Panc1 (cell line): ENCODE measurements at regions not wholly inside any gene's neighbourhood (a gene's known extent, or its start where the extent isn't known, plus 50 kb on each side); places are given as distances from the start of the nearest gene placed in this dataset.

Experiments
- POLR2AphosphoS5 ChIP-seq: IDR thresholded peaks from 2 replicates; pipeline ENCODE4 v1.6.1; 2012; ENCODE audit warnings: mild to moderate bottlenecking, low read depth, low read length, moderate library complexity
- SIN3A ChIP-seq: IDR thresholded peaks from 2 replicates; pipeline ENCODE4 v1.6.1; 2012; ENCODE audit warnings: low read depth, mild to moderate bottlenecking, low read length, moderate library complexity, borderline replicate concordance; ENCODE audit not compliant: insufficient read depth
- TF ChIP-seq, protein P1 (sequence below): fragments of 450-650 bp; IDR thresholded peaks from 2 replicates; pipeline ENCODE4 v1.5.1; 2017; ENCODE audit warnings: mild to moderate bottlenecking

DNA sequence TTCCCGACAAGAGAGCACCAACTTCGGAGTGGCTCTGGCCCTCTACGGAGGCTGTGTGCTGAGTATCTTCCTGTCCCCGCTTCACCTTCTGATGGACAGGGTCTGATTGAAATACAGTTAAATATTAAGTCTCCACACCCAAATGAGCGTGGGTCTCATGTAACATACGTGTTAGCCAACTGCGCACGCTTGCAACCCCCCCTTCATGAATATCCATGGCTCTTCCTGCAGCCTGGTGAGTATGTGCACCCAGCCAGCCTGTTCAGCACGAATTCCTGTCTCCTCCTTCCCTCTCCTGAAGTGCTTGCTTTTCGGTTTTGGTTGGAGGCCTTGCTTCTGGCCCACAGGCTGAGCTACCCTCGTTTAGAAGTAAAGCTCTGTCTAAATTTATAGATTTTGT lies 102.9 kb upstream of the FRMD1 start:
- TF ChIP-seq, protein P1, sequence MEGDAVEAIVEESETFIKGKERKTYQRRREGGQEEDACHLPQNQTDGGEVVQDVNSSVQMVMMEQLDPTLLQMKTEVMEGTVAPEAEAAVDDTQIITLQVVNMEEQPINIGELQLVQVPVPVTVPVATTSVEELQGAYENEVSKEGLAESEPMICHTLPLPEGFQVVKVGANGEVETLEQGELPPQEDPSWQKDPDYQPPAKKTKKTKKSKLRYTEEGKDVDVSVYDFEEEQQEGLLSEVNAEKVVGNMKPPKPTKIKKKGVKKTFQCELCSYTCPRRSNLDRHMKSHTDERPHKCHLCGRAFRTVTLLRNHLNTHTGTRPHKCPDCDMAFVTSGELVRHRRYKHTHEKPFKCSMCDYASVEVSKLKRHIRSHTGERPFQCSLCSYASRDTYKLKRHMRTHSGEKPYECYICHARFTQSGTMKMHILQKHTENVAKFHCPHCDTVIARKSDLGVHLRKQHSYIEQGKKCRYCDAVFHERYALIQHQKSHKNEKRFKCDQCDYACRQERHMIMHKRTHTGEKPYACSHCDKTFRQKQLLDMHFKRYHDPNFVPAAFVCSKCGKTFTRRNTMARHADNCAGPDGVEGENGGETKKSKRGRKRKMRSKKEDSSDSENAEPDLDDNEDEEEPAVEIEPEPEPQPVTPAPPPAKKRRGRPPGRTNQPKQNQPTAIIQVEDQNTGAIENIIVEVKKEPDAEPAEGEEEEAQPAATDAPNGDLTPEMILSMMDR = no peak
- TF ChIP-seq POLR2AphosphoS5 = no peak
- no peak for TF ChIP-seq SIN3A
